ENCODE measurements at regions not wholly inside any gene's neighbourhood (a gene's known extent, or its start where the extent isn't known, plus 50 kb on each side); places are given as distances from the start of the nearest gene placed in this dataset.
A peak's percentile ranks its signal among the peaks of the same experiment; 100 is the strongest.
"Not testable (repeated sequence)": the region's sequence is repeated elsewhere in the genome, so short reads cannot be mapped to it uniquely, and the experiment has no call there.

- no peak for DNase-seq
Observed at GRCh38 chr2:8328217-8328616, 353.6 kb upstream of the ID2 start.

GRCh38 chr2:8329660-8330622, 351.9 kb upstream of the ID2 start:
- no peak for DNase-seq

- DNase-seq: no peak
Observed at GRCh38 chr2:8331068-8331467, 350.8 kb upstream of the ID2 start.

- no peak for DNase-seq
Observed at GRCh38 chr2:8332646-8333045, 349.2 kb upstream of the ID2 start.

- DNase-seq: no peak
Observed at GRCh38 chr2:8333177-8333831, 348.6 kb upstream of the ID2 start.

GRCh38 chr2:8333832-8334187, 348.0 kb upstream of the ID2 start:
- not testable (repeated sequence) for DNase-seq

GRCh38 chr2:8334866-8335325, 347.0 kb upstream of the ID2 start:
- peak in 5 of 14 donors; percentile 2 to 32 (median 16) for DNase-seq

GRCh38 chr2:8335801-8336200, 346.1 kb upstream of the ID2 start:
- DNase-seq: no peak

GRCh38 chr2:8337321-8337720, 344.5 kb upstream of the ID2 start:
- DNase-seq: no peak

- DNase-seq: no peak
Observed at GRCh38 chr2:8342407-8342806, 339.4 kb upstream of the ID2 start.

GRCh38 chr2:8343031-8343430, 338.8 kb upstream of the ID2 start:
- no peak for DNase-seq

- DNase-seq: no peak
Observed at GRCh38 chr2:8344144-8345097, 337.4 kb upstream of the ID2 start.

- DNase-seq: no peak
Observed at GRCh38 chr2:8345200-8345599, 336.7 kb upstream of the ID2 start.

- DNase-seq: no peak
Observed at GRCh38 chr2:8346208-8346607, 335.6 kb upstream of the ID2 start.

GRCh38 chr2:8346706-8347430, 335.0 kb upstream of the ID2 start:
- no peak for DNase-seq

- DNase-seq: not testable (repeated sequence)
Observed at GRCh38 chr2:8348911-8349310, 332.9 kb upstream of the ID2 start.

GRCh38 chr2:8352296-8352695, 329.6 kb upstream of the ID2 start:
- DNase-seq: no peak

- DNase-seq: no peak
Observed at GRCh38 chr2:8352989-8353388, 328.9 kb upstream of the ID2 start.

- no peak for DNase-seq
Observed at GRCh38 chr2:8355102-8355859, 326.6 kb upstream of the ID2 start.

GRCh38 chr2:8357738-8358518, 323.9 kb upstream of the ID2 start:
- no peak for DNase-seq
